Kidney (tissue), 13 donors: ENCODE measurements at regions not wholly inside any gene's neighbourhood (a gene's known extent, or its start where the extent isn't known, plus 50 kb on each side); places are given as distances from the start of the nearest gene placed in this dataset.

ENCODE experiments used
- DNase-seq, 5 donors: peaks; one replicate each; pipeline ENCODE4 v3.0.0-alpha.2; 2013 to 2020
- FAIRE-seq: peaks from 2 replicates; lab custom pipeline; 2012; peaks lifted over from hg19 to GRCh38; lab: Jason Lieb, UNC
- H3K27ac ChIP-seq, 2 donors: one replicate each; pipeline ENCODE4 v1.7.0; 2013; ENCODE audit warnings: low read depth in 2 of 2, low read length in 2 of 2, inconsistent platforms in 1 of 2
- H3K27me3 ChIP-seq: one replicate; pipeline ENCODE4 v1.7.1; 2013; ENCODE audit warnings: low read length, inconsistent platforms; ENCODE audit not compliant: control insufficient read depth, insufficient read depth
- H3K36me3 ChIP-seq, 3 donors: one replicate each; pipeline versions ENCODE4 v1.7.0 to v1.7.1; 2013; ENCODE audit warnings: low read length in 3 of 3, control low read depth in 1 of 3, inconsistent platforms in 1 of 3; ENCODE audit not compliant: insufficient read depth in 3 of 3, control insufficient read depth in 2 of 3
- H3K4me1 ChIP-seq, 3 donors: one replicate each; pipeline versions ENCODE4 v1.7.0 to v1.7.1; 2013; ENCODE audit warnings: low read length in 3 of 3, inconsistent platforms in 1 of 3, low read depth in 1 of 3; ENCODE audit not compliant: control insufficient read depth in 2 of 3, insufficient read depth in 2 of 3
- H3K4me3 ChIP-seq, 3 donors: one replicate each; pipeline versions ENCODE4 v1.7.0 to v1.8.1; 2013; ENCODE audit warnings: low read length in 3 of 3, control low read depth in 1 of 3, inconsistent platforms in 1 of 3
- H3K9ac ChIP-seq, 3 donors: one replicate each; pipeline versions ENCODE4 v1.7.0 to v1.7.1; 2013; ENCODE audit warnings: low read length in 3 of 3, control low read depth in 1 of 3, inconsistent platforms in 1 of 3
- H3K9me3 ChIP-seq, 3 donors: one replicate each; pipeline versions ENCODE4 v1.7.0 to v1.7.1; 2013; ENCODE audit warnings: low read length in 3 of 3, control low read depth in 1 of 3, inconsistent platforms in 1 of 3; ENCODE audit not compliant: control insufficient read depth in 2 of 3, insufficient read depth in 1 of 3
- CTCF ChIP-seq: IDR thresholded peaks from 3 replicates; pipeline ENCODE4 v1.5.1; 2012; ENCODE audit warnings: mild to moderate bottlenecking, moderate library complexity, borderline replicate concordance; ENCODE audit not compliant: insufficient read depth; ENCODE audit errors: extremely low read depth
- intact Hi-C: fragments of 100-400 bp; cut with DNase I; formaldehyde crosslinking; loops from one replicate; pipeline ENCODE4 v1.11.1; 2022
- donor health status: control.
- donor health status: control.
- donor health status: control.
- donor health status: control.
- donor health status: control.
- donor health status: DM: yes; HTN: yes; CAD: no.
- donor health status: Normal renal cell carcinoma (clear cell type).

GRCh38 chr12:30415777-30416176 lies 279.9 kb downstream of the IPO8 start:
- Histone ChIP-seq H3K9ac (no peak overlapping the region), H3K4me1 (no peaks in the 10 kb centered on the region), H3K4me3 (no peak overlapping the region), H3K9me3 (no peaks in the 10 kb centered on the region), H3K27me3 (no peaks in the 10 kb centered on the region), H3K27ac (no peak overlapping the region), H3K36me3 (no peaks in the 10 kb centered on the region)
- DNase-seq = no peak
- FAIRE-seq = no peak
- intact Hi-C loops = no loop called here
- TF ChIP-seq CTCF = no peak

- intact Hi-C loops = no loop called here
- FAIRE-seq (no peak), DNase-seq (no peak)
- Histone ChIP-seq H3K4me1 (no peaks in the 10 kb centered on the region), H3K36me3 (no peaks in the 10 kb centered on the region), H3K27ac (no peak overlapping the region), H3K4me3 (no peak overlapping the region), H3K27me3 (no peaks in the 10 kb centered on the region), H3K9ac (no peak overlapping the region), H3K9me3 (no peaks in the 10 kb centered on the region)
- no peak for TF ChIP-seq CTCF
Observed at GRCh38 chr12:30414507-30414906, 281.2 kb downstream of the IPO8 start.

GRCh38 chr12:30400349-30400748 lies 295.3 kb downstream of the IPO8 start:
- no peak for FAIRE-seq
- intact Hi-C loops = no loop called here

More at GRCh38 chr12:30400349-30400748, 295.3 kb downstream of the IPO8 start:
- Histone ChIP-seq H3K9me3 (no peaks in the 10 kb centered on the region), H3K27me3 (no peaks in the 10 kb centered on the region), H3K4me3 (no peak overlapping the region), H3K36me3 (no peaks in the 10 kb centered on the region), H3K4me1 (no peaks in the 10 kb centered on the region), H3K9ac (no peak overlapping the region), H3K27ac (no peak overlapping the region)
- no peak for DNase-seq
- no peak for TF ChIP-seq CTCF
